ENCODE measurements at regions not wholly inside any gene's neighbourhood (a gene's known extent, or its start where the extent isn't known, plus 50 kb on each side); places are given as distances from the start of the nearest gene placed in this dataset.
A peak's percentile ranks its signal among the peaks of the same experiment; 100 is the strongest.
"Not testable (repeated sequence)": the region's sequence is repeated elsewhere in the genome, so short reads cannot be mapped to it uniquely, and the experiment has no call there.

DNA sequence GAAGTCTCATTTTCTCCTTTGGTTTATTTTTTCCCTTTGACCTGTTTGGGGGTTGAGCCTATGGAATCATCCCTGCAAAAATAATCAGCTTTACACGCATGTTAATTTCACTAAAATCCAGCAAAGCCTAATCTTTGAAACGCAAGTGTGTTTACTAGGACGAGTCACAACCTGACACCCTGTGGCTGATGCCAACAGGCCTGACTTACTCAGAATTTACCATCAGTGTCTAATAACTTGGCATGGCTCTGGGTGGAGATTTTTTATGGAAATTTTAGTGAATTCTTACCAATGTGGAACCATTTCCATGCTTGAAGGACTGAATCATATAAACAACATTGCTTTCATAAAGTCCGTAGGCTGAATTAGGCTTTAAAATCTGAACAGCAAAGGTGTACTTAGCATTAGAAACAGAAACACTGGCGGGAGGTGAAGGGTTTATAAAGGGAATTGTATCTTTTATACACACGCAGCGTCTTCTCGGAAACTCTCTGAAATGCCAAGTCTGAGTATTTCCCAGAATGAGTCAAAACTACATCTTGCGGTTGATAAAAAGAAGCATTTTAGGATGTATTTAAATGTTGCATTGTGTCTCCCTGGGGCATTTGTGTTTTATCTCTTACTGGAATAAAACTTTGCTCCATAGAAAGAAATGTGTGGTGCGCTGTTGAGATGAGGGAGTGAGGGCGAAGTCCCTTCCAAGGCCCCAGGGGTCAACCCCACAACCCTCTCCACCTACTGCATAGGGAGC lies 81.2 kb downstream of the DACT2 start:
- peak; percentile 2 for DNase-seq (ENCODE audit: low read depth)
- TF ChIP-seq CTCF (IDR thresholded peaks at IDR 0.05; ENCODE audit: insufficient read depth, low read depth, low read length, missing control alignments), result no peak
- H3K4me3 ChIP-seq (ENCODE audit: low read length), result no peak overlapping the region

GRCh38 chr6:168233875-168234213 lies 85.7 kb downstream of the DACT2 start:
- DNase-seq (ENCODE audit: low read depth); H3K4me3 ChIP-seq (ENCODE audit: low read length): not testable (repeated sequence)

DNA sequence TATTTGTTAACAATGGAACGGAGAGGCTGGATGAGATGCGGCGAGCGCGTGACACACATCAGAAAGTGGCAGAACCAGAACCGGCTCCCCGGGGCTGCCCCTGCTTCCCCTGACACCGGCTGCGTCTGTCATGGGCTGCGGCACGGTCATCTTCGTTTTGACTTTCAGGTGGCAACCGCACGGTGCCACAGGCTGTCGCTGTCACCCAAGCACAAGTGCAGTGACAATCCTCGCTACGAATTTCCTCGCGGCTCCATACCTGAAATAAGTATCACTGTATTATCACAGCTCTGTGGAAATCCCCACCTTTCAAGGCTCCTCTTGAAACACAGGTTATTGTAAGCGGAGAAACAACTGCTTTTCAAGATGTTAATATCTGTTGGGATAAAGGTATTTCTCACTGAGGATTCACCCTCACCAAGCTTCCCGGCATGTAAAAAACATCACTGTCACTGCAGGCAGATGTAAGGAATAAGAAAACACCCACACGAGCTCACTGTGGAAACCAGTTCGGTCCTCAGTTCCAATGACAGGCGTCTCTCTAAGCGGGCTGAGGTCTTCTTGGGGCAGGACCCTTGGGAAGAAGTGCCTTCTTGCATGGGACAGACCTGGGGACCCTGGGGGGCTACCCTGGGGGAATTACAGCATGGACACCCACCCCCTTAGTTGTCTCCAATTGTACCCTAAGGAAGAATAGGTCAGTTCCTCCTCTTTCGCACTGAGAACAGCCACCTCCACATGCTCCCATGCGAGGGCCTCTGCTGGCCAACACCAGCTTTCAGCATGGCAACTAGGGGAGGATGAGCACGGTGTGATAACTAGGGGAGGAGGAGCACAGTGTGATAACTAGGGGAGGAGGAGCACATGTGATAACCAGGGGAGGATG lies 86.3 kb downstream of the DACT2 start:
- no peak for DNase-seq (ENCODE audit: low read depth)
- no peak for TF ChIP-seq CTCF (IDR thresholded peaks at IDR 0.05; ENCODE audit: insufficient read depth, low read depth, low read length, missing control alignments)
- H3K4me3 ChIP-seq (ENCODE audit: low read length), result no peak overlapping the region

DNA sequence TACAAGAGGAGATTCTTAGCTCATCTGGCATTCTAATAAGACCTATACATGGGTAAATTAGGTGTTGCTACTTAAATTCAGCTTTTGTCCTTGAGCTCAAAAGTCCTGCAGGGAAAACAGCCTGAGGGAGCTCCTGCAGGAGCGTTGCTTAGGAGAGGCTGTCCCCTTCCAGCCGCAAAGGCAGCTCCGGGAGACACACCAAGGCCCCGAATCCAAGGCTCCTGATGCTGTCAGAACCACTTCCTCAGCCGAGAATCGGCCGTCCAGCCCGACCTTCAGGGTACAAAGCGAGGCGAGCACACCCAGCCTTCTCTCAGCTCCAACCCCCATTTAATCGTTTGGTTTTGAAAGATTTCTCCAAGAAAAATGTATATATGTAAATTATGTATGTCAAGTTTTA lies 87.0 kb downstream of the DACT2 start:
- no peak for TF ChIP-seq CTCF (IDR thresholded peaks at IDR 0.05; ENCODE audit: insufficient read depth, low read depth, low read length, missing control alignments)
- H3K4me3 ChIP-seq (ENCODE audit: low read length), result no peak overlapping the region
- DNase-seq (ENCODE audit: low read depth), result no peak

GRCh38 chr6:168232062-168232461 lies 87.5 kb downstream of the DACT2 start:
- DNase-seq (ENCODE audit: low read depth), result no peak
- TF ChIP-seq CTCF (IDR thresholded peaks at IDR 0.05; ENCODE audit: insufficient read depth, low read depth, low read length, missing control alignments), result no peak
- H3K4me3 ChIP-seq (ENCODE audit: low read length), result no peak overlapping the region

DNA sequence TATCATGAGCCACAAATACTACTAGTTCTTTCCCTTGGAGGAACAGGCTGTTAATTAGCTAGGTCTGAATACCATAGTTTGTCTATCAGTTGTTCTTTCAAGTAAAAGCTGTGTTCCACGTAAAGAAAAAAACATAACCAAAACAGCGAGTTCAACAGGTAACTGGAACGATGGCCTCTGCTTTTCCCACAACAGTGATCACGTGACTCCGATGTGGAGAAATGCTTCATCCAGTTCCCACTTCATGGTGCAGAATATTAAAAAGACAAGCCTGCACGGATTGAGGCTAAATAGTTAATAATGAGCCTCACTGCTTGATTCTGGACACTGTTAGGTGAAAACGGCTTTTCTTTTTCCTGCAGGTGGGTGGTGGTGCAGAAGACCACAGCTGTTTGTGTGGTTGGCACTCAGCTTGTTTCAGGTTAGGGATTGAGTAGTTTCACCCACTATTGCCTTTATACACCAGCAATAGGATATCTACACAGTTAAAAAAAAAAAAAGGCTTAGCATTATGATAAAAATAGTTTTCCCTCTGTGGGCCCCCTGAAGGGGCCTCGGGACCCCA lies 88.1 kb downstream of the DACT2 start:
- no peak for DNase-seq (ENCODE audit: low read depth)
- no peak overlapping the region for H3K4me3 ChIP-seq (ENCODE audit: low read length)
- no peak for TF ChIP-seq CTCF (IDR thresholded peaks at IDR 0.05; ENCODE audit: insufficient read depth, low read depth, low read length, missing control alignments)

DNA sequence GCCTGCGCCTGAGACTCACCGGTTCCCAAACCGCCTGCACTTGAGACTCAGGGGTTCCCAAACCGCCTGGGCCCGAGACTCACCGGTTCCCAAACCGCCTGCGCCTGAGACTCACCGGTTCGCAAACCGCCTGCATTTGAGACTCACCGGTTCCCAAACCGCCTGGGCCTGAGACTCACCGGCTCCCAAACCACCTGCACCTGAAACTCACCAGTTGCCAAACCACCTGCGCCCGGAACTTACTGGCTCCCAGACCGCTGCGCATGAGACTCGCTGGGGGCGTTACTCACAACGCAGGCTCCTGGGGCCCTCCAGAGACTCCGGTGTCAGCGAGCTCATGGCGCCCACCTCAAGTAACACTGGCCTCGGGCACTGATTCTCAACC lies 90.2 kb downstream of the DACT2 start:
- no peak for DNase-seq (ENCODE audit: low read depth)
- no peak for TF ChIP-seq CTCF (IDR thresholded peaks at IDR 0.05; ENCODE audit: insufficient read depth, low read depth, low read length, missing control alignments)
- no peak overlapping the region for H3K4me3 ChIP-seq (ENCODE audit: low read length)

Measured in epithelial cell of esophagus (primary cell).